Mesendoderm (in vitro differentiated cells): ENCODE measurements at regions not wholly inside any gene's neighbourhood (a gene's known extent, or its start where the extent isn't known, plus 50 kb on each side); places are given as distances from the start of the nearest gene placed in this dataset.

Experiments
- DNase-seq: peaks from one replicate; pipeline ENCODE4 v3.0.0; 2013
- H2AK5ac ChIP-seq: 2 replicates; pipeline ENCODE4 v1.6.1; 2013; ENCODE audit warnings: low read length, inconsistent platforms
- H2BK120ac ChIP-seq: 2 replicates; pipeline ENCODE4 v1.6.1; 2013; ENCODE audit warnings: low read depth, mild to moderate bottlenecking, low read length, moderate library complexity, mixed read lengths
- H2BK15ac ChIP-seq: replicated peaks from 2 replicates; pipeline ENCODE4 v1.6.1; 2013; ENCODE audit warnings: low read depth, mild to moderate bottlenecking, moderate library complexity
- H2BK5ac ChIP-seq: 2 replicates; pipeline ENCODE4 v1.6.1; 2013; ENCODE audit warnings: low read length, inconsistent platforms
- H3K18ac ChIP-seq: 2 replicates; pipeline ENCODE4 v1.6.1; 2013; ENCODE audit warnings: mild to moderate bottlenecking, low read length, mixed read lengths
- H3K23ac ChIP-seq: one replicate; pipeline ENCODE4 v1.6.1; 2013; ENCODE audit warnings: low read length
- H3K27ac ChIP-seq: 2 replicates; pipeline ENCODE4 v1.5.1; 2013; ENCODE audit warnings: low read depth, mild to moderate bottlenecking, inconsistent platforms, low read length, moderate library complexity
- H3K27me3 ChIP-seq: 2 replicates; pipeline ENCODE4 v1.6.1; 2013; ENCODE audit warnings: low read length, control low read depth, mild to moderate bottlenecking, inconsistent platforms; ENCODE audit not compliant: insufficient read depth, poor library complexity
- H3K36me3 ChIP-seq: 2 replicates; pipeline ENCODE4 v1.6.1; 2013; ENCODE audit warnings: low read length, inconsistent platforms; ENCODE audit not compliant: control insufficient read depth, insufficient read depth
- H3K4ac ChIP-seq: one replicate; pipeline ENCODE4 v1.6.1; 2013; ENCODE audit warnings: low read depth, mild to moderate bottlenecking, low read length, moderate library complexity
- H3K4me1 ChIP-seq: 2 replicates; pipeline ENCODE4 v1.6.1; 2013; ENCODE audit warnings: low read depth, low read length, inconsistent platforms; ENCODE audit not compliant: control insufficient read depth
- H3K4me2 ChIP-seq: 2 replicates; pipeline ENCODE4 v1.6.1; 2013; ENCODE audit warnings: low read length
- H3K4me3 ChIP-seq: 2 replicates; pipeline ENCODE4 v1.5.1; 2013; ENCODE audit warnings: mild to moderate bottlenecking, low read length
- H3K56ac ChIP-seq: one replicate; pipeline ENCODE4 v1.6.1; 2013; ENCODE audit warnings: low read length
- H3K79me1 ChIP-seq: 2 replicates; pipeline ENCODE4 v1.6.1; 2013; ENCODE audit warnings: low read length, inconsistent platforms
- H3K79me2 ChIP-seq: 2 replicates; pipeline ENCODE4 v1.6.1; 2013; ENCODE audit warnings: mild to moderate bottlenecking, low read length; ENCODE audit not compliant: control insufficient read depth, insufficient read depth
- H3K9ac ChIP-seq: 2 replicates; pipeline ENCODE4 v1.6.1; 2013; ENCODE audit warnings: low read length, inconsistent platforms
- H4K5ac ChIP-seq: one replicate; pipeline ENCODE4 v1.6.1; 2013; ENCODE audit warnings: low read length
- H4K8ac ChIP-seq: one replicate; pipeline ENCODE4 v1.6.1; 2013; ENCODE audit warnings: low read depth, mild to moderate bottlenecking, control low read depth, low read length, moderate library complexity
- WGBS: extraction: QIAGEN DNeasy Blood & Tissue Kit; methylation state at CpG from one replicate; pipeline ENCODE4 v1.1.7; 2013; ENCODE audit warnings: low lambda C conversion rate, missing lambda C conversion rate; ENCODE audit not compliant: insufficient coverage; ENCODE audit errors: extremely low coverage; 5-methylcytosine and 5-hydroxymethylcytosine counted together

DNA sequence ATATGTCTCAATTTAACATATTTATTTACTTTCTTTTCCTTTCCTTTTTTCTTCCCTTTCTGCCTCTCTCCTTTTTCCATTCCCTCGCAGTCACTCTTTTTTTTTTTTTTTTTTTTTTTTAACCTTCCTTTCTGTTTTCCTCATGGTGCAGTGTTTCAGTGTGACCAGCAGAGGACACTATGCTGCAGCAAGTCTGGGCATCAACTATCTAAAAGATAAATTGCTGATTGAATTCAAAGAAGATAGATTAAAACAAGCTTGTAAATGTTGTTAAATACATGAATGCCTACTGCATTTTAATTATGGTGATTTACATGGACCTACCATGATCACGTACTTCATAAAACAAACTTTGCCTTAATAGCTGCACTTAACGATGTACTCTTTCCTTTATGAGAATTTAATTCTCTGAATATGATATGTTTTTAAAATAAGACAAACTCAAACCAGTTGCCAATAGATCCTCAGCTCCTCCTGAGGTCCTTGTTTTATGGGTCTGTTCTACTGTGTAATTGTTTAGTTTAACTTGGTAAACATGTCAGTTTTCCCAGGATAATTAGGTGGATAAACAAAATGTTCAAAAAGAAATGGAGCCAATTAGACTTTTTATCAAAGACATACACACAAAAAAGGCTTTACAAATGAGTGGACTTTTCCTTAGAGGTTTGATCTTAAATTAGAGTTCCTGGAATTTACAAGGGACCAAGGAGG, 101.0 kb upstream of the AGR3 start:
- Histone ChIP-seq H3K79me1 (no peaks in the 10 kb centered on the region), H3K36me3 (no peaks in the 10 kb centered on the region), H3K4me2 (no peak overlapping the region), H2BK5ac (no peak overlapping the region), H2BK120ac (no peak overlapping the region), H4K5ac (no peak overlapping the region), H3K23ac (no peak overlapping the region), H3K4ac (no peak overlapping the region), H3K4me1 (no peaks in the 10 kb centered on the region), H3K56ac (no peak overlapping the region), H3K27me3 (no peaks in the 10 kb centered on the region), H3K4me3 (no peak overlapping the region), H3K79me2 (no peaks in the 10 kb centered on the region), H3K18ac (no peak overlapping the region), H3K9ac (no peak overlapping the region), H2AK5ac (no peak overlapping the region), H2BK15ac (no peak overlapping the region), H4K8ac (no peak overlapping the region), H3K27ac (no peak overlapping the region)
- peak; percentile 57 for DNase-seq
- WGBS: no CpG with 5 or more reads among the region's 3 CpGs

DNA sequence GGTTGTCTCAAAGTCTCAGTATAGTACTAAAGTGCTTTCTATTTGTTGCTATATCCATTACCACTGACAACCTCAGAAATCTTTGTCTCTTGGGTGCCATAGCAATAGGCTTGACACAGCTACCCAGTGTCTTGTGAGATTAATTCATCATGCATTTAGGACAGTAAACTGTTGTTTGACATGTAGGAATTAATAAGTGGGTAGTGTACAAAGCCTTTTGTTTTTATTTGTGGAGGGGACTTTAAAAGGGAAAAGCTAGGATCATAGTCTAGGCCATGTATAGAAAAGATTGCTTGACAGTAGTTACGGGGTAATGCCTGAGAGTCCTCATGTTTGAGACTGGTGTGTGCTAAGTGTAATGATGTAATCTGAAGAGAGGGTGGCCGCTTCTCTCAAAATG, 102.6 kb upstream of the AGR3 start:
- Histone ChIP-seq H3K4ac (no peak overlapping the region), H2AK5ac (no peak overlapping the region)
- WGBS: no CpG with 5 or more reads among the region's 2 CpGs

DNA sequence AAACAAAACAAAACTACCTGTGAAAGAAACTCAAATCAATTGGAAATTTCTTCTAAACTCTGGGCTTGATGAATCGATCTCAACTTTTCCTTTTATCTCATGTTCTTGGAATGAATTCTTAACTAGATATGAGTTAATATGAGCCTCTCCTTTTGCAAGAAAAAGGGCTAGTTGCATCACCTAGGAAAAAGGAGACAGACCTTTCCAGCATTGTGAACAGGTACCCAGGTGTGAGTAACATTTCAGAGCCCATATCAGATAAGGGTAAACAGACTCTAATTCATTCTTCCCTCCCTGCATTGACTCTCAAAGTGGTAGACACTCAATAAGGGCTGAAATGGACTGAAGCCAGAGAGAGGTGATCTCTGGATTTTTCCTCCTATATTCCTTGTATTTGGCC, 103.8 kb upstream of the AGR3 start:
- H3K79me2 ChIP-seq: no peaks in the 10 kb centered on the region
- H4K5ac ChIP-seq: no peak overlapping the region

More for the DNA sequence above, 102.6 kb upstream of the AGR3 start:
- H3K27me3 ChIP-seq: no peaks in the 10 kb centered on the region
- no peak overlapping the region for H2BK15ac ChIP-seq
- H3K4me1 ChIP-seq: no peaks in the 10 kb centered on the region
- no peak overlapping the region for H2BK120ac ChIP-seq
- no peak overlapping the region for H3K9ac ChIP-seq
- no peaks in the 10 kb centered on the region for H3K79me2 ChIP-seq
- H3K18ac ChIP-seq: no peak overlapping the region
- no peak overlapping the region for H3K56ac ChIP-seq
- no peak overlapping the region for H4K5ac ChIP-seq
- H3K79me1 ChIP-seq: no peaks in the 10 kb centered on the region
- no peak for DNase-seq
- no peaks in the 10 kb centered on the region for H3K36me3 ChIP-seq
- H2BK5ac ChIP-seq: no peak overlapping the region
- H3K4me3 ChIP-seq: no peak overlapping the region
- no peak overlapping the region for H3K27ac ChIP-seq
- no peak overlapping the region for H3K23ac ChIP-seq
- no peak overlapping the region for H3K4me2 ChIP-seq
- H4K8ac ChIP-seq: no peak overlapping the region

DNA sequence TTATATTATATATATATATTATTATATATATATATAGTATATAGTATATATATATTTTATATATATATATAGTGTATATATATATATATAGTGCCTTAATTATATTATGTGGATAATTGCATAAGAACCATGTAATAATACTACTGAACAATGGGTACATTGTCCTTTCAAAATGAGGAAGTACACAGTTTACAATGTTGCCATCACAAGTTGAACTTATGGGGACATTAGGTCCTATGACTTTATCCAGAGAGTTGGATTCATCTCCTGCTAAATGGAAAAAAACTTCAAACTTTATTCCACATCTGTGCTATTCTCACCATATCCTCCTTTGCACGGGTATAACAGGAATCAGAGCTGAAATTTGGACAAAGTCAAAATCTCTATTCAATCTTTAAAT, 105.0 kb upstream of the AGR3 start:
- Histone ChIP-seq H3K23ac (no peak overlapping the region), H4K5ac (no peak overlapping the region), H2AK5ac (no peak overlapping the region), H3K4me2 (no peak overlapping the region), H3K79me1 (no peaks in the 10 kb centered on the region), H3K27me3 (no peaks in the 10 kb centered on the region), H2BK5ac (no peak overlapping the region), H3K79me2 (no peaks in the 10 kb centered on the region), H3K9ac (no peak overlapping the region), H3K27ac (no peak overlapping the region), H2BK120ac (no peak overlapping the region), H3K36me3 (no peaks in the 10 kb centered on the region), H4K8ac (no peak overlapping the region), H3K56ac (no peak overlapping the region), H2BK15ac (no peak overlapping the region), H3K18ac (no peak overlapping the region), H3K4me3 (no peak overlapping the region), H3K4ac (no peak overlapping the region), H3K4me1 (no peaks in the 10 kb centered on the region)
- WGBS: no CpG with 5 or more reads among the region's 1 CpG
- DNase-seq: no peak

More for the DNA sequence above, 103.8 kb upstream of the AGR3 start:
- H3K4me1 ChIP-seq: no peaks in the 10 kb centered on the region
- H3K23ac ChIP-seq: no peak overlapping the region
- no peak for DNase-seq
- WGBS: no CpG with 5 or more reads among the region's 1 CpG
- no peaks in the 10 kb centered on the region for H3K79me1 ChIP-seq
- H3K4me3 ChIP-seq: no peak overlapping the region
- no peaks in the 10 kb centered on the region for H3K36me3 ChIP-seq
- no peak overlapping the region for H2BK5ac ChIP-seq
- H4K8ac ChIP-seq: no peak overlapping the region
- no peak overlapping the region for H3K18ac ChIP-seq
- no peaks in the 10 kb centered on the region for H3K27me3 ChIP-seq
- H3K4ac ChIP-seq: no peak overlapping the region
- H2AK5ac ChIP-seq: no peak overlapping the region
- H3K56ac ChIP-seq: no peak overlapping the region
- no peak overlapping the region for H2BK120ac ChIP-seq
- H3K9ac ChIP-seq: no peak overlapping the region
- no peak overlapping the region for H2BK15ac ChIP-seq
- H3K4me2 ChIP-seq: no peak overlapping the region
- H3K27ac ChIP-seq: no peak overlapping the region

DNA sequence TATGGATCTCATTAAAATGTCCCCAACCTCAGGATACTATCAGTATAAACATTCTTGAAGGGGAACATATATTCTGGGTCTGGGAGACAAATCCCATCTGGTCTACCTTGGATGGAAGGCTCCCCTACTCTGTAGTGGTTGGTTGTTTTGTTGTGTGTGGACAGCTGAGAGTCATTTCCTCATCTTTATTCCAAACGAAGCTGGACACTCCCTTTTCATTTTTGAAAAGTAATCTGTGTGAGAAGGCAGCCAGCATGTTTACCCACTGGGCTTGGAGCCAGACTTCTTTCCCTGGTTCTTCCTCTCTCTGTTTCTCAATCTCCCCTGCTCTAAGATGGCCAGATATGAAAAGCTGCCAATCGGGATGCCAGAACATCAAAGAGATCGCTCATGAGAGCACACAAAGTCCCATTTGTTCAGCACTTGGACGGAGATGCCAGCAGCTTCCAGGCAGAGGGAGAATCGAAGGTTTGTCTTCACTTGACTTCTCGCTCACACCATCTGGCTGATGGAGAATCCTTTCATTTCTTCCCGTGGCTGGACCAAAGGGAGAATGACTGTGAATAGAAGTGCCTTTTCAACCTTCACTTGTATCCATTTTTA, 108.1 kb upstream of the AGR3 start:
- no CpG with 5 or more reads among the region's 7 CpGs for WGBS
- no peak overlapping the region for H2BK120ac ChIP-seq
- H3K27me3 ChIP-seq: no peaks in the 10 kb centered on the region
- H3K27ac ChIP-seq: no peak overlapping the region
- H3K36me3 ChIP-seq: no peaks in the 10 kb centered on the region
- H3K4me3 ChIP-seq: no peak overlapping the region
- no peaks in the 10 kb centered on the region for H3K4me1 ChIP-seq
- no peaks in the 10 kb centered on the region for H3K79me2 ChIP-seq
- H2BK15ac ChIP-seq: no peak overlapping the region
- no peak overlapping the region for H4K8ac ChIP-seq
- no peak overlapping the region for H3K4ac ChIP-seq
- no peak overlapping the region for H4K5ac ChIP-seq
- no peak overlapping the region for H3K56ac ChIP-seq
- H3K18ac ChIP-seq: no peak overlapping the region
- no peak overlapping the region for H2BK5ac ChIP-seq
- no peak overlapping the region for H3K23ac ChIP-seq
- DNase-seq: no peak
- no peak overlapping the region for H2AK5ac ChIP-seq
- H3K79me1 ChIP-seq: no peaks in the 10 kb centered on the region
- H3K9ac ChIP-seq: no peak overlapping the region
- H3K4me2 ChIP-seq: no peak overlapping the region

DNA sequence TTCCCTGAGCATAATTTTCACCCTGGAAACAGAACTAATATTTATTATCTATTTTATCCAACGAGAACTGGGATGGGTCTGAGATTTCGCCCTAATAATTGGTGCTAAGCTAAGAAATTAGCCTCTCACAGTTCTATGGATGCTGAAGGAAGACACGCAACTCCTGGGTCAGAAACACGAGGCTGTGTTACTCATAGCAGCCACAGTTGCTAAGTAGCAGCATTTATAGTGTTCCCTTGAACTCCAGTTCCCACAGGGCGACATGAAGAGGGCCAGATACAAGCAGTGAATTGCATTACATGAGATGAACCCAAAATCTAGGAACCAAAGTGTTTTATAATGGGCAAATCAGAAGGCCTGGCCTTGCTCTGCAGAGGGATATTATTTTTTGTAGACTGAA, 109.8 kb upstream of the AGR3 start:
- Histone ChIP-seq H3K4ac (no peak overlapping the region), H4K8ac (no peak overlapping the region), H2BK120ac (no peak overlapping the region), H2BK15ac (no peak overlapping the region), H3K9ac (no peak overlapping the region), H3K4me2 (no peak overlapping the region), H3K18ac (no peak overlapping the region), H3K27ac (no peak overlapping the region), H3K79me1 (no peaks in the 10 kb centered on the region), H4K5ac (no peak overlapping the region), H2BK5ac (no peak overlapping the region), H3K56ac (no peak overlapping the region), H3K23ac (no peak overlapping the region), H2AK5ac (no peak overlapping the region), H3K4me3 (no peak overlapping the region), H3K79me2 (no peaks in the 10 kb centered on the region), H3K4me1 (no peaks in the 10 kb centered on the region), H3K27me3 (no peaks in the 10 kb centered on the region), H3K36me3 (no peaks in the 10 kb centered on the region)
- WGBS: no CpG with 5 or more reads among the region's 5 CpGs
- no peak for DNase-seq
